Activated T-cell treated with anti-CD3 and anti-CD28 coated beads for 1 hour (primary cell): ENCODE measurements at regions not wholly inside any gene's neighbourhood (a gene's known extent, or its start where the extent isn't known, plus 50 kb on each side); places are given as distances from the start of the nearest gene placed in this dataset.

ENCODE experiments used
- DNase-seq: peaks from one replicate; pipeline ENCODE4 v3.0.0-alpha.2; 2020; ENCODE audit warnings: low read depth

DNA sequence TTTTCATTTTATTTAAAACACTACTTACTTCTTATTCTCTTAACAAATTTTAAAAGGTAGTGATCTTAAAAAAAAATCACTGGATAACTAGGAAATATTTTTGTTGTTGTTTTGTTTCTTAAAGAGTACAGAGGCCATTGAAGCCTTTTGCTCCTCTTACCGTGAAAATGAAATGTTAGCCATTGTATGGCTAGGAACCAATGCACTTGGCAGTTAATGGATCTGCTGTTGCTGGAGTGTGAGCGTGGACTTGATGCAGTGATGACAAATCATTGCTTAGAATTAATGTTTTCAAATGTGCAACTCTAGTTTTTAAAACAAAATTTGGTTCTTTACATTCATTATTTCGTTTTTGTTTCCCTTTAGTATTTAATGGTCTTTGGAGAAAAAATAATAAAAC is 162.3 kb downstream of the HAUS1 start:
- no peak for DNase-seq

GRCh38 chr18:46268671-46269070 is 164.5 kb downstream of the HAUS1 start:
- no peak for DNase-seq

DNA sequence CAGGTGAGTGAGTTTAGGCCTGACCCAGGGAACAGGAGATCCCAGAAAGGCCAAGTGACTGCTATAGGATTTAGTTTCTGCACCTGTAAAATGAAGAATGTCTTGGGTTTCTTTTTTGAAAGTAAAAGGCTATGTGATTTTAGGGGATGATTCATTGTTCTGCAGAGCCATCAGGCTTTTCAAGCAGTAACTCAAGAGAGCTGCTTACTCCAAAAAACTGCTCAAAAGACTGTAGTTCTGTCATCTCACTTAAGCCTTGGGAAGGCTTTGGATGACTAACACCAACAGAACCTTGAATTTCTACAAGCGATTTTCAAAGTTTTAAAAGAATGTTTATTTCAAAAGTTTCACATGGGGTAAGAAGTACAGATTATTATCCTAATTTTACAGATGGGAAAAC is 165.1 kb downstream of the HAUS1 start:
- no peak for DNase-seq

DNA sequence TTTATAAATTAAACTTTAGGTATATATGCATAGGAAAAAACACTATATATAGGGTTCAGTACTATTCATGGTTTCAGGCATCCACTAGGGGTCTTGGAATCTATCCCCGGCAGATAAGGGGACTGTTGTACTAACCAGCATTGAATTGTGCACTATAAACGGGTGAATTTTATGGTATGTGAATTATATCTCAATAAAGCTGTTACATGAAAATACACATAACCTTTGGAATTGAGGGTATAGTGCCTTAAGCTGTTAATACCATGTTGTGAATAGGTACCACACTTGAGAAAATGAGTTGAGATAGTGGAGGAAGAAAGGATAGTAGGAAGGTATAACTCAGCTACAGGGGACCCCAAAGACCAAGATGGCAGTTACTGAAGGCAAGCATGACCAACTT is 167.3 kb downstream of the HAUS1 start:
- no peak for DNase-seq

DNA sequence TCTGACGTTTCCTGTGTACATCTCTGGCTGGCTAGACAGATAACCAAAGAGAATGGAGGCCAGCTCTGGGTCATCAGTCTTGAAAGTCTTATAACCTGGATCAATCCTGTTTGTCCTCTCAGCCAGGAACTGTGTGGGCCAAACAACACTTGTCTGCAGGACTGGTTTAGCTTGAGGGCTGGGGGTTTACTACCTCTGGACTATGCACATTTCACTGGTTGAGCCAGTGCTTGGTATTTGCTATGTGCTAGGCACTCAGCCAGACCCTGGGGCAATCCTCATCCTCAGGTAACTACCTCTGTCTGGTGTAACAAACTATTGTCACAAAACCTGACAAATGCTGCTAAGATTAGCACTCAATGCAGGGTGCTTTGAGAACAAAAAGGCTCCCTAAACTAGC is 169.7 kb downstream of the HAUS1 start:
- DNase-seq, result no peak

GRCh38 chr18:46274266-46274665 is 170.1 kb downstream of the HAUS1 start:
- no peak for DNase-seq

DNA sequence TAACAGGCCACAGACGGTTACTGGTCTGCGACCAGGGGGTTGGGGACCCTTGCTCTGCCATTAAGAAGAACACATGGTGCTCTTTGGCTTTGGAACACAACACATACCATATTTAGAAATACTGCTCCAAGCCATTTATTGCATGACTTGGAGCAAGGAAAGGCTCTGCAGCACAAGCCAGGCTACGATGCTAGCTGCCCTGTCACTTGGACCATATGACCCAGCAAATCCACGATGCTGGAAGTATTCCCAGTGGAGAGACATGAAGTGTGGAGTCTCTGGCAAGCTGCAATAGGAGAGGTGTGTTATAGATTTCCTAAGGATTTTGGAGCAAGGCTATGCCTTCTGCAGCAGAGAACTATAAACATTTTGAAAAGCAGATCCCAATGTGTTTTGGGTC is 171.2 kb downstream of the HAUS1 start:
- DNase-seq, result no peak

DNA sequence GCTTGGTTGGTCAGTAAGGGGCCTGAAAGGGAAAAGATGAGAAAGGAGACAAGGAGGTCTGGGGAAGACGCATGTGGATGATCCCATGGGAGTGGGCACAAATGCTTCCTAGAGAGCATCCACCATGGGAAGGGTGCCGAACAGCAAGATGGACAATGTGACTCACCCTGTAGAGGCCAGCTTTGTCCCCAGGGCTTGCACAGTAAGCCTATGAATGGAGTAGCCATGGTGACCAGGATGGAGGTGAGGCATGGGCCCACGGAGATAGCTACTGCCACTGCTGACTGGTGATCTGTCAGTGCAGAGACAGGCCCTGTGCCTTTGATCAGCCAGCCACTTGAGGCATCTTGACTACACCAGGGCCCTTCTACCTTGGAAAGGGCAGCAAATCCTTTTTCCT is 172.6 kb downstream of the HAUS1 start:
- no peak for DNase-seq

DNA sequence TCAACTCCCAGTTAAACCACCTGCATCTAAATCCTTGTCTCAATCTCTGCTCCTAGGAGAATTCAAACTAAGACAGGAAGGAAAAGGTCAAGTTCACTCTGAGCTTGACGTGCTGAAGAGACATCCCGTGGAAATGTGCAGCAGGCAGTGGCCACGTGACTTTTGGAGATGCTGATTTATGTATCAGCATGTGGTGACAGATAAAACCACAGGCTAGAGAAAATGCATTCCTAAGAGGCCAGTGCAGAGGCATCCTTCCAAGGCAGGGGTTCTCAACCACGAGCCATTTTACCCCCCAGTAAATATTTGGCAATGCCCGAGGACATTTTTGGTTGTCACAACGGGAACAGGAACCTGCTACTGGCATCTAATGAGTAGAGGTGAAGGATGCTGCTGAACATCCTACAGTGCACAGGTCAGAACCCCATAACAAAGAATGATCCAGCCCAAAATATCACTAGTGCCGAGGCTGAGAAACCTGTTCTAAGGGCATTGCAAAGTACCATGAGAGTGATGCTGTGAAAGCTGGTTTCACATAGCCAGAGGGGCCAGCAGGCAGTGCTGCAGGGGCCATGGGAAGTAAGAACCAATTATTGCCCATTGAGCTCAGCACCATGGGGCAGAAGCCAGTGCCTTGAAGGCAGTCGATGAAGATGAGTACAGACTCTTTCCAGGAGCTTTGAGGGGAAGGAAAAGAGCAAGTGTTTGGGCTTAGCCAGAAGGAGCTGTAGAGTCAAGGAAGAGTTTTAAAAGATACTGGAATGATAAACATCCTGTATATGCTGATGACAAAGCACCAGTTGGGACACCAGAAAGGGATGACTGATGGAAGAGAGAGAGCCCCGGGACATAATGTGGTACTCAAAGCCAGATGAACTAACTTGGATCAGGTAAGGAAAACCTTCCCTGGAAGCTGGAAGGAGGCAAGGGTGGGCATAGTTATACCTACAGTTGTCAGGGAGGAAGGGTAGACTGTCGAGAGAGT is 174.6 kb downstream of the HAUS1 start:
- DNase-seq, result no peak

DNA sequence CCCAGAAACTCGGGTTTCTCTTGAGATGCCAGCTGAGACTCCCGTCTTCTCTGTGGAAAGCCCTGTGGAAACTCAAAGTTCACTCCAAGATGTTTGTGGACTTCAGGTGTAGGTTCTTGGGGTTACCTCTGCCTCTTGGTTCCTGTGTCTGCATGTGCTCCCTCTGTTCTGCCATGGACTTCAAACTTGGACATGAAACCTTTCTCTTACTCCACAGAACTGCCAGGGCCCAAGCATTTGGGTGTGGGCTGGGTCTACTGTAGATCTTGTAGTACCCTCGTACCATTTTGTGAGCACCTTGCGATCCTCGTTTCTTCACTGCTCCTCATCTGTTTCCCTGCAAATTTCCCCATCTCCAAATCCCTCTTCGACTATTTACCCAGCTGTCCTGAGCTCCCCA is 175.5 kb downstream of the HAUS1 start:
- DNase-seq, result no peak

- DNase-seq, result peak; percentile 36
These were observed 177.3 kb downstream of the HAUS1 start for GRCh38 chr18:46281185-46282176.

- DNase-seq, result no peak
These were observed 178.0 kb downstream of the HAUS1 start for GRCh38 chr18:46282177-46282570.

DNA sequence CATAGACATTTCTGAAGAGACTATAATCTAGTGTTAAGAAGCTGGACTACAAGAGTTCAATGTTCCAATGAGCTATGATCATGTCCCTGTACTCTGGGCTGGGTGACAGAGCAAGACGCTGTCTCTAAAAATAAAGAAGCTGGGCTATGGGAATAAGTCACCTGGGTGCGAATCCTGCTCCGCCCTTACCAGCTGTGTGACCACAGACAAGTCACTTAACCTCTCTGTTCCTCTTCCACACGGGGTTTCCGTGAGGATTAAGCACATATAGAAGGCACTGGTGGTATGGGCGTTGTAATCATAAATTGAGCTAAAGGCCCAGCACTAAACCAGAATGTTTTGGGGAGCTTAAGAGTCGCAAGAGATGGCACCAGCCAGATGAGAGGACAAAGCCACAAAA is 178.5 kb downstream of the HAUS1 start:
- no peak for DNase-seq

GRCh38 chr18:46283268-46283667 is 179.1 kb downstream of the HAUS1 start:
- no peak for DNase-seq

GRCh38 chr18:46283895-46284295 is 179.7 kb downstream of the HAUS1 start:
- no peak for DNase-seq

GRCh38 chr18:46289463-46289862 is 185.3 kb downstream of the HAUS1 start:
- DNase-seq, result no peak

DNA sequence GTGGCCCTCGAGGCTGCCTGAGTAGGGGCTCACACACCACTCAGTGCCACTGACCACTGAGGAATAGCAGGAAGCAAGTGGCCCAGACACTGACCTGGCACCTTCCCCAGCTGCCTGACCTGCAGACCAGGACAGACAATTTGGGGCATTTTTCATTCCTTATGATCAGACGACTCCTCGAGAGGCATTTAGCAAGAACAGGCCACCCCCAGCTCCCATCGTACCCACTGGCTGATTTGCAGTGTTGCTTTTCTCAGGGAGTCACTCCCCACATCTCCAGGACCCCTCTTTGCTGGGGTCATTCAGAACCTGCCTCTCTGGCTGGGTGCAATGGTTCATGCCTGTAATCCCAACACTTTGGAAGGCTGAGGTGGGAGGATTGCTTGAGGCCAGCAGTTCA is 185.7 kb downstream of the HAUS1 start:
- no peak for DNase-seq

DNA sequence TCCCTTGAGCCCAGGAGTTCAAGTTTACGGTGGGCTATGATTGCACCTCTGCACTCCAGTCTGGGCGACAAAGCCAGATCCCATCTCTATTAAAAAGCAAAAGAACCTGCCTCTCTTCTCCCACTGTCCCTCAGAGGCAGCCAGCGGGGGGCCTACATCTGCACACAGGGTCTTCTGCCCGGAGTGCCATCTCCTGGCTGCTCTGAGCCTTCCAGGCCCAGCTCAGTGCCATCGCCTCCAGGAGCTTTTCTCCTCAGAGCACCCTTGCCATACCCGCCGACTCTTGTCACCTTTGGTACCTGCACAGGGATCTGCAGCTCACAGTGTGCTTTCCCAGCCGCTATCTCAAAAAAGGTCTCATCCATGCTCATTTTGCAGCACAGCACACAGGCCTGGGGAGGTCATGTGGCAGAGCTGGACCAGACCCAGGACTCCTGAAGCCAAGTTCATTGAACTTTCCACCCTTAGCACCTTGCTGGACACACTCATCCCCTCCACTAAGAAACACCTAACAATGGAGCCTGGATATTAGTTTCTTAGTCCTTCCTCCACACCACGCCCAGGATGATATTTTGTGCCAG is 186.3 kb downstream of the HAUS1 start:
- no peak for DNase-seq

GRCh38 chr18:46291149-46291548 is 187.0 kb downstream of the HAUS1 start:
- DNase-seq, result no peak

- no peak for DNase-seq
These were observed 189.6 kb downstream of the HAUS1 start for GRCh38 chr18:46293742-46294181.

- no peak for DNase-seq
These were observed 190.1 kb downstream of the HAUS1 start for GRCh38 chr18:46294318-46294717.

GRCh38 chr18:46294751-46295150 is 190.6 kb downstream of the HAUS1 start:
- no peak for DNase-seq
